H1 (cell line): ENCODE measurements at regions not wholly inside any gene's neighbourhood (a gene's known extent, or its start where the extent isn't known, plus 50 kb on each side); places are given as distances from the start of the nearest gene placed in this dataset.

ENCODE experiments used
- CTCF ChIA-PET: fragments of 300-600 bp; sonication (Branson Sonifier 250); formaldehyde crosslinking; loops from one replicate; lab custom pipeline; 2021; ENCODE audit not compliant: partially characterized antibody; lab: Charles Lee
- POLR2A ChIA-PET: fragments of 300-600 bp; sonication (Branson Sonifier 250); formaldehyde crosslinking; loops from one replicate; lab custom pipeline; 2021; ENCODE audit warnings: inconsistent platforms; ENCODE audit not compliant: partially characterized antibody; lab: Charles Lee
- DNase-seq, 2 experiments: peaks; one replicate each; pipeline versions ENCODE4 v3.0.0 to v3.0.0-alpha.2; 2010 to 2022; ENCODE audit warnings: low spot score in 2 of 2, low read depth in 1 of 2, mixed read lengths in 1 of 2
- FAIRE-seq: peaks from 2 replicates; lab custom pipeline; 2011; peaks lifted over from hg19 to GRCh38; lab: Jason Lieb, UNC
- H2AFZ ChIP-seq: 2 replicates; pipeline ENCODE4 v1.8.1; 2012; ENCODE audit warnings: low read length, inconsistent platforms
- H2AK5ac ChIP-seq: 2 replicates; pipeline ENCODE4 v1.6.1; 2013; ENCODE audit warnings: low read depth, low read length
- H2BK120ac ChIP-seq: replicated peaks from 2 replicates; pipeline ENCODE3; 2013; ENCODE audit warnings: low read depth, low read length, inconsistent platforms
- H2BK12ac ChIP-seq: 2 replicates; pipeline ENCODE4 v1.6.1; 2013; ENCODE audit warnings: low read depth, low read length
- H2BK15ac ChIP-seq: 2 replicates; pipeline ENCODE4 v1.6.1; 2013; ENCODE audit warnings: low read length
- H2BK20ac ChIP-seq: 2 replicates; pipeline ENCODE4 v1.6.1; 2013; ENCODE audit warnings: low read length
- H2BK5ac ChIP-seq: 2 replicates; pipeline ENCODE4 v1.6.1; 2013; ENCODE audit warnings: low read depth, low read length
- H3K14ac ChIP-seq: 2 replicates; pipeline ENCODE4 v1.6.1; 2013; ENCODE audit warnings: inconsistent platforms; ENCODE audit not compliant: insufficient read length
- H3K18ac ChIP-seq: 2 replicates; pipeline ENCODE4 v1.6.1; 2013; ENCODE audit warnings: low read length; ENCODE audit errors: extremely low read depth
- H3K23ac ChIP-seq: 2 replicates; pipeline ENCODE4 v1.6.1; 2013; ENCODE audit warnings: inconsistent platforms; ENCODE audit not compliant: insufficient read length
- H3K23me2 ChIP-seq: 2 replicates; pipeline ENCODE4 v1.6.1; 2013; ENCODE audit warnings: low read depth, low read length
- H3K27ac ChIP-seq: 2 replicates; pipeline ENCODE4 v1.6.1; 2011; ENCODE audit warnings: low read depth, low read length, inconsistent platforms
- H3K27me3 ChIP-seq, 4 experiments: replicated peaks in 1 of 4; 1 replicate in 1 of 4; 2 replicates in 3 of 4; pipeline versions ENCODE4 v1.6.1 to v1.8.1; 2011 to 2013; ENCODE audit warnings: low read length in 3 of 4, mild to moderate bottlenecking in 3 of 4, inconsistent platforms in 2 of 4, mixed read lengths in 2 of 4, moderate library complexity in 1 of 4; ENCODE audit not compliant: control insufficient read depth in 3 of 4, insufficient read depth in 3 of 4; ENCODE audit errors: extremely low read depth in 1 of 4
- H3K36me3 ChIP-seq, 4 experiments: 2 replicates each; pipeline versions ENCODE4 v1.6.1 to v1.8.1; 2011 to 2013; ENCODE audit warnings: mild to moderate bottlenecking in 4 of 4, low read length in 3 of 4, moderate library complexity in 2 of 4, control low read depth in 1 of 4, inconsistent platforms in 1 of 4; ENCODE audit not compliant: insufficient read depth in 4 of 4, control insufficient read depth in 2 of 4
- H3K4ac ChIP-seq: replicated peaks from 2 replicates; pipeline ENCODE3; 2013; ENCODE audit warnings: low read length, low read depth, mixed read lengths, inconsistent platforms; ENCODE audit not compliant: insufficient read length
- H3K4me1 ChIP-seq, 4 experiments: replicated peaks in 1 of 4; 1 replicate in 1 of 4; 2 replicates in 3 of 4; pipeline versions ENCODE4 v1.6.1 to v1.8.1; 2011 to 2013; ENCODE audit warnings: low read length in 3 of 4, inconsistent platforms in 2 of 4, mixed read lengths in 1 of 4; ENCODE audit not compliant: insufficient read depth in 4 of 4, control insufficient read depth in 3 of 4
- H3K4me2 ChIP-seq, 2 experiments: 2 replicates each; pipeline versions ENCODE4 v1.6.1 to v1.8.1; 2011 to 2013; ENCODE audit warnings: low read depth in 2 of 2, low read length in 2 of 2, control low read depth in 1 of 2, inconsistent platforms in 1 of 2, mild to moderate bottlenecking in 1 of 2; ENCODE audit not compliant: insufficient read depth in 1 of 2
- H3K4me3 ChIP-seq, 4 experiments: fragments of 200-600, 300-600 bp in 1 of 4; sonication (generic), shearing (Covaris generic), sonication (Bioruptor Twin) in 1 of 4; 2 replicates each; pipeline versions ENCODE4 v1.5.1 to v1.8.1; 2011 to 2016; ENCODE audit warnings: low read length in 4 of 4, low read depth in 3 of 4, control low read depth in 2 of 4, inconsistent platforms in 2 of 4, mild to moderate bottlenecking in 2 of 4, mixed read lengths in 1 of 4, moderate library complexity in 1 of 4; ENCODE audit not compliant: insufficient read depth in 2 of 4; ENCODE audit errors: extremely low read depth in 1 of 4
- H3K56ac ChIP-seq: replicated peaks from 2 replicates; pipeline ENCODE3; 2013; ENCODE audit warnings: low read depth, mild to moderate bottlenecking, mixed read lengths, low read length, inconsistent platforms; ENCODE audit not compliant: insufficient read length
- H3K79me1 ChIP-seq: 2 replicates; pipeline ENCODE4 v1.6.1; 2013; ENCODE audit warnings: low read depth, low read length, control low read depth
- H3K79me2 ChIP-seq, 2 experiments: 2 replicates each; pipeline versions ENCODE4 v1.6.1 to v1.8.1; 2012 to 2013; ENCODE audit warnings: low read length in 2 of 2, mild to moderate bottlenecking in 2 of 2, inconsistent platforms in 1 of 2; ENCODE audit not compliant: insufficient read depth in 2 of 2, control insufficient read depth in 1 of 2
- H3K9ac ChIP-seq, 4 experiments: replicated peaks in 1 of 4; 1 replicate in 1 of 4; 2 replicates in 3 of 4; pipeline versions ENCODE4 v1.6.1 to v1.8.1; 2011 to 2013; ENCODE audit warnings: low read depth in 3 of 4, low read length in 3 of 4, control low read depth in 2 of 4, mild to moderate bottlenecking in 2 of 4, moderate library complexity in 2 of 4, inconsistent platforms in 1 of 4; ENCODE audit errors: extremely low read depth in 1 of 4
- H3K9me3 ChIP-seq, 2 experiments: 2 replicates each; pipeline versions ENCODE4 v1.6.1 to v1.8.1; 2012 to 2013; ENCODE audit warnings: mild to moderate bottlenecking in 2 of 2, moderate library complexity in 2 of 2, control low read depth in 1 of 2, inconsistent platforms in 1 of 2, low read depth in 1 of 2, low read length in 1 of 2, mixed read lengths in 1 of 2; ENCODE audit not compliant: insufficient read depth in 2 of 2
- H4K20me1 ChIP-seq, 2 experiments: replicated peaks in 1 of 2; 2 replicates each; pipeline versions ENCODE3 to v1.8.1; 2011 to 2013; ENCODE audit warnings: inconsistent platforms in 2 of 2, low read length in 2 of 2, mild to moderate bottlenecking in 1 of 2; ENCODE audit not compliant: insufficient read depth in 2 of 2, control insufficient read depth in 1 of 2
- H4K5ac ChIP-seq: 2 replicates; pipeline ENCODE4 v1.6.1; 2013; ENCODE audit warnings: low read length, low read depth, mixed read lengths, inconsistent platforms; ENCODE audit not compliant: insufficient read length
- H4K8ac ChIP-seq: 2 replicates; pipeline ENCODE4 v1.8.0; 2013; ENCODE audit warnings: mild to moderate bottlenecking, moderate library complexity, low read length, inconsistent platforms; ENCODE audit not compliant: insufficient read depth; ENCODE audit errors: extremely low read depth
- H4K91ac ChIP-seq: replicated peaks from 2 replicates; pipeline ENCODE3; 2013; ENCODE audit warnings: low read length, mixed read lengths, inconsistent platforms; ENCODE audit not compliant: insufficient read length
- YY1 ChIP-seq: IDR thresholded peaks from 2 replicates; pipeline ENCODE4 v1.6.1; 2011; ENCODE audit warnings: low read depth, mild to moderate bottlenecking, low read length
- ZNF274 ChIP-seq: IDR thresholded peaks from 2 replicates; pipeline ENCODE4 v1.7.0; 2012; ENCODE audit warnings: low read length, borderline replicate concordance; ENCODE audit errors: extremely low read depth
- WGBS, 2 experiments: shearing (Covaris generic) in 1 of 2; methylation state at CpG; one replicate each; pipeline versions ENCODE4 v1.1.6 to v1.1.7; 2013 to 2015; ENCODE audit warnings: low lambda C conversion rate in 2 of 2, mixed read lengths in 2 of 2, inconsistent platforms in 1 of 2, low coverage in 1 of 2, missing lambda C conversion rate in 1 of 2; ENCODE audit not compliant: insufficient replicate concordance in 2 of 2, insufficient coverage in 1 of 2, insufficient read length in 1 of 2; ENCODE audit errors: extremely low coverage in 1 of 2, missing lambda C conversion rate in 1 of 2; 5-methylcytosine and 5-hydroxymethylcytosine counted together
- TF ChIP-seq, protein P1 (sequence below): IDR thresholded peaks from 2 replicates; pipeline ENCODE4 v1.6.1; 2012; ENCODE audit warnings: inconsistent platforms
- TF ChIP-seq, protein P2 (sequence below): IDR thresholded peaks from 2 replicates; pipeline ENCODE4 v1.6.1; 2011; ENCODE audit warnings: low read length, improper control_type of control experiment

DNA sequence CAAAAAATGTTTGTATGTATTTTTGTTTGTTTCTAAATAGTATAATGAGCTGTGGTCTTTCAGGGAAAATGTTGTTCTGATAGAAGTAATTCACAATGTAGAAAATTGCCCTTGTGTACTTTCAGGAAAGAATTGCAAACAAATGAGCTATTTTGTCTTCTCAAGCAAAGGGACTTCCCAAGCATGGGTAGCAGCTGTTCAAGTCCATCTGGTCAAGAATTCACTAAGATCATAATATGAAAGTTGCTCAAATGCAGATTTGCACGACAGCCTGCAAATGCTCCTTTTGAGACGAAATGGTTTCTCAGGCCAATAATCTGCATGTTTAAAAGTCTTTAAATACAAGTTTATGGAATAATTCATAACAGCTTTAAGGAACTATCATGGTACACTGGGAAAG is 51.9 kb upstream of the HNMT start:
- DNase-seq, result no peak
- Histone ChIP-seq H4K20me1 (no peaks in the 10 kb centered on the region), H2BK120ac (no peak overlapping the region), H3K36me3 (no peaks in the 10 kb centered on the region), H2AFZ (no peak overlapping the region), H3K9ac (no peak overlapping the region), H3K9me3 (no peaks in the 10 kb centered on the region), H3K79me1 (no peaks in the 10 kb centered on the region), H2AK5ac (no peak overlapping the region), H4K8ac (no peak overlapping the region), H3K23me2 (no peaks in the 10 kb centered on the region), H2BK12ac (no peak overlapping the region), H2BK20ac (no peak overlapping the region), H4K5ac (no peak overlapping the region), H2BK5ac (no peak overlapping the region), H3K14ac (no peak overlapping the region), H3K27me3 (no peaks in the 10 kb centered on the region), H3K18ac (no peak overlapping the region), H3K4me1 (no peaks in the 10 kb centered on the region), H3K23ac (no peak overlapping the region), H3K4ac (no peak overlapping the region), H3K4me2 (no peak overlapping the region), H3K79me2 (no peaks in the 10 kb centered on the region), H3K27ac (no peak overlapping the region), H4K91ac (no peak overlapping the region), H3K56ac (no peak overlapping the region), H2BK15ac (no peak overlapping the region), H3K4me3 (no peak overlapping the region)
- ChIA-PET CTCF (interaction anchor here (0.8 to 2.8 kb wide), 12 partner anchors 13 to 930 kb away, joined by 3 to 26 read pairs (median 3); no protein-coding TSS in a partner anchor), POLR2A (no interaction called here)
- 94% methylated on average over 2 of the region's 2 CpGs; no CpG with 5 or more reads in 1 of the 2 experiments for WGBS, 2 experiments
- FAIRE-seq, result no peak
- TF ChIP-seq, protein P1, sequence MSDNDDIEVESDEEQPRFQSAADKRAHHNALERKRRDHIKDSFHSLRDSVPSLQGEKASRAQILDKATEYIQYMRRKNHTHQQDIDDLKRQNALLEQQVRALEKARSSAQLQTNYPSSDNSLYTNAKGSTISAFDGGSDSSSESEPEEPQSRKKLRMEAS, result no peak
- TF ChIP-seq ZNF274 (no peak), YY1 (no peak)
- TF ChIP-seq, protein P2, sequence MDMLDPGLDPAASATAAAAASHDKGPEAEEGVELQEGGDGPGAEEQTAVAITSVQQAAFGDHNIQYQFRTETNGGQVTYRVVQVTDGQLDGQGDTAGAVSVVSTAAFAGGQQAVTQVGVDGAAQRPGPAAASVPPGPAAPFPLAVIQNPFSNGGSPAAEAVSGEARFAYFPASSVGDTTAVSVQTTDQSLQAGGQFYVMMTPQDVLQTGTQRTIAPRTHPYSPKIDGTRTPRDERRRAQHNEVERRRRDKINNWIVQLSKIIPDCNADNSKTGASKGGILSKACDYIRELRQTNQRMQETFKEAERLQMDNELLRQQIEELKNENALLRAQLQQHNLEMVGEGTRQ, result no peak
